Pancreas (tissue), 10 donors: ENCODE measurements at regions not wholly inside any gene's neighbourhood (a gene's known extent, or its start where the extent isn't known, plus 50 kb on each side); places are given as distances from the start of the nearest gene placed in this dataset.
A peak's percentile ranks its signal among the peaks of the same experiment; 100 is the strongest.

Experiments used
- ATAC-seq, 4 donors: fragments of 200-7000 bp; cut with Tn5 transposase; one replicate each; pipeline versions ENCODE4 v1.8.0 to v1.9.1; 2020; ENCODE audit warnings: mild to moderate bottlenecking in 4 of 4, moderate library complexity in 4 of 4
- DNase-seq, 6 donors: peaks; one replicate each; pipeline ENCODE4 v3.0.0-alpha.2; 2020
- FAIRE-seq: peaks from 2 replicates; lab custom pipeline; 2012; peaks lifted over from hg19 to GRCh38; lab: Jason Lieb, UNC
- H3K27ac ChIP-seq, 4 donors: fragments of 200-600 bp; sonication (generic); 1 replicate in 3 of 4; 2 replicates in 1 of 4; pipeline versions ENCODE4 v1.5.0 to v1.8.0; 2020
- H3K27me3 ChIP-seq, 4 donors: fragments of 200-600 bp; one replicate each; pipeline ENCODE4 v1.8.0; 2021
- H3K36me3 ChIP-seq, 3 donors: fragments of 200-600 bp; sonication (generic) in 1 of 3; one replicate each; pipeline versions ENCODE4 v1.5.0 to v1.8.0; 2020 to 2021
- H3K4me1 ChIP-seq, 3 donors: fragments of 200-600 bp; one replicate each; pipeline ENCODE4 v1.8.0; 2021
- H3K4me3 ChIP-seq, 4 donors: fragments of 200-600 bp; sonication (generic) in 2 of 4; one replicate each; pipeline versions ENCODE4 v1.5.0 to v1.8.0; 2020 to 2021
- H3K9me3 ChIP-seq, 4 donors: fragments of 200-600 bp; one replicate each; pipeline ENCODE4 v1.8.0; 2021
- CTCF ChIP-seq, 4 donors: fragments of 200-600 bp; sonication (generic) in 3 of 4; IDR thresholded peaks; one replicate each; pipeline versions ENCODE4 v1.5.0 to v1.8.0; 2021; ENCODE audit warnings: antibody characterized with exemption in 4 of 4
- WGBS, 2 donors: extraction: QIAGEN DNeasy Blood & Tissue Kit; methylation state at CpG; one replicate each; pipeline ENCODE4 v1.1.7; 2013; 5-methylcytosine and 5-hydroxymethylcytosine counted together
- intact Hi-C, 3 donors: fragments of 100-400 bp; cut with DNase I; formaldehyde crosslinking; loops; one replicate each; pipeline versions ENCODE4 v1.11.1 to v1.14.2; 2022
- donor health status: healthy with polysubstance abuse.
- donor health status: DM: no; HTN: no; CAD: no; lungs with moderate emphysema.
- donor health status: DM: no; HTN: no; CAD: no.
- donor health status: control.
- donor health status: control.
- donor health status: Bipolar disorder and iron deficiency.
- donor health status: DM: yes; HTN: yes; CAD: no.
- donor health status: DM: no; HTN: no; CAD: no.
- donor health status: DM: no; HTN: no; CAD: no.
- donor health status: DM: yes; HTN: yes; CAD: no.

GRCh38 chr2:228840743-228841114, 430.4 kb downstream of the PID1 start:
- H3K9me3 ChIP-seq: no peaks in the 10 kb centered on the region
- no peak overlapping the region for H3K27ac ChIP-seq
- TF ChIP-seq CTCF (IDR thresholded peaks at IDR 0.05): no peak
- FAIRE-seq (no peak), ATAC-seq (no peak), DNase-seq (no peak)
- no peak overlapping the region for H3K4me3 ChIP-seq
- H3K4me1 ChIP-seq: peaks cover 0 to 8% (median 0%) of the 10 kb centered on the region in 3 donors
- H3K36me3 ChIP-seq: no peaks in the 10 kb centered on the region
- H3K27me3 ChIP-seq: no peaks in the 10 kb centered on the region
- intact Hi-C loops: no loop called here
- WGBS, 2 donors: 91 to 94% methylated on average over 4 of the region's 4 CpGs

GRCh38 chr2:228840113-228840742, 430.9 kb downstream of the PID1 start:
- no peak for TF ChIP-seq CTCF (IDR thresholded peaks at IDR 0.05)
- DNase-seq (no peak), FAIRE-seq (no peak), ATAC-seq (no peak)
- H3K9me3 ChIP-seq: no peaks in the 10 kb centered on the region
- no peaks in the 10 kb centered on the region for H3K27me3 ChIP-seq
- H3K4me1 ChIP-seq: peaks cover 0 to 8% (median 0%) of the 10 kb centered on the region in 3 donors
- H3K27ac ChIP-seq: no peak overlapping the region
- intact Hi-C loops: no loop called here
- no peak overlapping the region for H3K4me3 ChIP-seq
- WGBS, 2 donors: 82 to 86% methylated on average over 6 of the region's 6 CpGs
- no peaks in the 10 kb centered on the region for H3K36me3 ChIP-seq

DNA sequence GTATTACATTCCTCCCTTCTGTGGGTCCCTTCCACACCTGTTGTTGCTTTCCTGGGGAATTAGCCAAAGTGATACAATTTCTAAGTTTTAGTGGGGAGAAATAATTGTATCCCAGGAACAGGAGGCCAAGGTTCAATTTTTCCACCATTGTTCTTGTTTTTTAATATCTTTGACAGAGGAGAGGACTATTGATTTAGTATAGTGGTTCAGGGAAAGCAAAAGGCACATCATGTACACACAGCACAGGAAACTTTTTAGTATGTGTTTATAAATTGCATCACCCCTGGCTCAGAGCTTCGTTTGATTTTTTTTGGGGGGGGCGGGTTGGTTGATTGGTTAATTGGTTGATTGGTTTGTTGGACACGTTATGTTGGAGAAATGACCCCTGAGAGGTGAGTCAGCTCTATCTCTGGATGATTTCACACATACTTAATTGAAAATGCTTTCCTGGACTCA, 431.6 kb downstream of the PID1 start:
- Histone ChIP-seq H3K4me1 (peaks cover 0 to 8% (median 0%) of the 10 kb centered on the region in 3 donors), H3K27me3 (no peaks in the 10 kb centered on the region), H3K9me3 (no peaks in the 10 kb centered on the region), H3K36me3 (no peaks in the 10 kb centered on the region), H3K4me3 (no peak overlapping the region), H3K27ac (no peak overlapping the region)
- peak in 2 of 4 donors; percentile 19 to 36 for ATAC-seq
- FAIRE-seq: no peak
- no peak for DNase-seq
- intact Hi-C loops: no loop called here
- TF ChIP-seq CTCF (IDR thresholded peaks at IDR 0.05): no peak
- WGBS, 2 donors: 25% methylated on average over 3 of the region's 3 CpGs

DNA sequence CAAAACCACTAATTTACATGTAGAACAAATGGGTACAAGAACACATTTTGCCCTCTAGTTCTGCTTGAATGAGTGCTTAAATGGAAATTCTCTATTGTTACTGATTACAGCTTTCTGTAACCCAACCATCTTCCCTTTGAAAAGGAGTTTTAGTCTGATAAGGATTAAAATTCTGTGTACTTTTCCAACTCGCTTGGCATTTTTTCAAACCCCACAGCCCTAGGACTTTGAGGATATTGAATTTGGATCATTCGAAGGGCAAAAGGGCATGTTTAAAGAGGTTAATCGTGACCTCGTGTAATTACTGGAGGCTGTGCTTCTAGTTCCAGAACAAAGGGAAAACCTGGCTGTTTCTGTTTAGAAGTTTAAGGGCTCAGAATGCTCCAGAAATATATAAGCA, 432.3 kb downstream of the PID1 start:
- no peaks in the 10 kb centered on the region for H3K27me3 ChIP-seq
- DNase-seq (no peak), FAIRE-seq (no peak), ATAC-seq (peak in 3 of 4 donors; percentile 28 to 59 (median 48))
- H3K36me3 ChIP-seq: no peaks in the 10 kb centered on the region
- intact Hi-C loops: no loop called here
- H3K4me1 ChIP-seq: peaks cover 0 to 8% (median 0%) of the 10 kb centered on the region in 3 donors
- WGBS, 2 donors: 17% methylated on average over 4 of the region's 4 CpGs
- no peaks in the 10 kb centered on the region for H3K9me3 ChIP-seq
- no peak for TF ChIP-seq CTCF (IDR thresholded peaks at IDR 0.05)
- no peak overlapping the region for H3K27ac ChIP-seq
- H3K4me3 ChIP-seq: no peak overlapping the region

- H3K27me3 ChIP-seq: no peaks in the 10 kb centered on the region
- no peaks in the 10 kb centered on the region for H3K36me3 ChIP-seq
- no peak for ATAC-seq
- no peak for FAIRE-seq
- no peaks in the 10 kb centered on the region for H3K4me1 ChIP-seq
- DNase-seq: no peak
- no peaks in the 10 kb centered on the region for H3K9me3 ChIP-seq
- no peak for TF ChIP-seq CTCF (IDR thresholded peaks at IDR 0.05)
- intact Hi-C loops: no loop called here
- H3K4me3 ChIP-seq: no peak overlapping the region
- WGBS, 2 donors: 90 to 96% methylated on average over 2 of the region's 2 CpGs
- H3K27ac ChIP-seq: no peak overlapping the region
Observed at GRCh38 chr2:228828397-228828796, 442.7 kb downstream of the PID1 start.
